Trophoblast cell (in vitro differentiated cells and primary cell): ENCODE measurements at regions not wholly inside any gene's neighbourhood (a gene's known extent, or its start where the extent isn't known, plus 50 kb on each side); places are given as distances from the start of the nearest gene placed in this dataset.

Experiments used
- DNase-seq, 2 donors: peaks; one replicate each; pipeline ENCODE4 v3.0.0-alpha.2; 2016
- H2AFZ ChIP-seq: 2 replicates; pipeline ENCODE4 v1.6.1; 2013; ENCODE audit warnings: low read length, moderate library complexity, mild to moderate bottlenecking; ENCODE audit not compliant: insufficient read depth, poor library complexity
- H2AK5ac ChIP-seq: 2 replicates; pipeline ENCODE4 v1.6.1; 2013; ENCODE audit warnings: mild to moderate bottlenecking, low read length
- H2BK120ac ChIP-seq: 2 replicates; pipeline ENCODE4 v1.6.1; 2013; ENCODE audit warnings: low read length, mild to moderate bottlenecking, moderate library complexity; ENCODE audit not compliant: insufficient read depth, poor library complexity
- H2BK12ac ChIP-seq: 2 replicates; pipeline ENCODE4 v1.6.1; 2013; ENCODE audit warnings: mild to moderate bottlenecking, low read length, moderate library complexity
- H2BK5ac ChIP-seq: 2 replicates; pipeline ENCODE4 v1.6.1; 2013; ENCODE audit warnings: low read length, low read depth, moderate library complexity, mild to moderate bottlenecking; ENCODE audit not compliant: poor library complexity
- H3K14ac ChIP-seq: 2 replicates; pipeline ENCODE4 v1.6.1; 2013; ENCODE audit warnings: mild to moderate bottlenecking, low read length
- H3K18ac ChIP-seq: 2 replicates; pipeline ENCODE4 v1.6.1; 2013; ENCODE audit warnings: mild to moderate bottlenecking, low read length
- H3K23ac ChIP-seq: 2 replicates; pipeline ENCODE4 v1.6.1; 2013; ENCODE audit warnings: low read length
- H3K27ac ChIP-seq: 2 replicates; pipeline ENCODE4 v1.5.1; 2013; ENCODE audit warnings: low read depth, mild to moderate bottlenecking, inconsistent platforms, low read length, moderate library complexity
- H3K27me3 ChIP-seq: 2 replicates; pipeline ENCODE4 v1.6.1; 2013; ENCODE audit warnings: inconsistent platforms, mild to moderate bottlenecking, low read length, moderate library complexity; ENCODE audit not compliant: insufficient read depth
- H3K36me3 ChIP-seq, 2 experiments: 1 replicate in 1 of 2; 2 replicates in 1 of 2; pipeline ENCODE4 v1.6.1; 2013; ENCODE audit warnings: low read length in 2 of 2, mild to moderate bottlenecking in 2 of 2, moderate library complexity in 1 of 2; ENCODE audit not compliant: insufficient read depth in 2 of 2, control insufficient read depth in 1 of 2
- H3K4ac ChIP-seq: 2 replicates; pipeline ENCODE4 v1.6.1; 2013; ENCODE audit warnings: low read depth, mild to moderate bottlenecking, low read length, moderate library complexity
- H3K4me1 ChIP-seq, 2 experiments: 1 replicate in 1 of 2; 2 replicates in 1 of 2; pipeline ENCODE4 v1.6.1; 2013; ENCODE audit warnings: low read length in 2 of 2, mild to moderate bottlenecking in 2 of 2, moderate library complexity in 1 of 2; ENCODE audit not compliant: insufficient read depth in 2 of 2, control insufficient read depth in 1 of 2
- H3K4me2 ChIP-seq: 2 replicates; pipeline ENCODE4 v1.6.1; 2013; ENCODE audit warnings: inconsistent platforms, mild to moderate bottlenecking, low read length, moderate library complexity
- H3K4me3 ChIP-seq: 2 replicates; pipeline ENCODE4 v1.5.1; 2013; ENCODE audit warnings: mild to moderate bottlenecking, low read depth, low read length, inconsistent platforms
- H3K79me1 ChIP-seq: one replicate; pipeline ENCODE4 v1.6.1; 2013; ENCODE audit warnings: low read length
- H3K79me2 ChIP-seq: 2 replicates; pipeline ENCODE4 v1.6.1; 2013; ENCODE audit warnings: low read length, mild to moderate bottlenecking; ENCODE audit not compliant: control insufficient read depth, insufficient read depth, poor library complexity
- H3K9ac ChIP-seq: 2 replicates; pipeline ENCODE4 v1.6.1; 2013; ENCODE audit warnings: mild to moderate bottlenecking, low read length
- H3K9me3 ChIP-seq: 2 replicates; pipeline ENCODE4 v1.6.1; 2013; ENCODE audit warnings: low read depth, mild to moderate bottlenecking, control low read depth, inconsistent platforms, low read length; ENCODE audit not compliant: insufficient read depth
- H4K12ac ChIP-seq: 2 replicates; pipeline ENCODE4 v1.6.1; 2013; ENCODE audit warnings: low read depth, mild to moderate bottlenecking, low read length, moderate library complexity
- H4K8ac ChIP-seq: 2 replicates; pipeline ENCODE4 v1.6.1; 2013; ENCODE audit warnings: low read depth, mild to moderate bottlenecking, low read length, moderate library complexity
- H4K91ac ChIP-seq: one replicate; pipeline ENCODE4 v1.6.1; 2013; ENCODE audit warnings: low read depth, mild to moderate bottlenecking, low read length, moderate library complexity
- WGBS: extraction: QIAGEN DNeasy Blood & Tissue Kit; methylation state at CpG from one replicate; pipeline ENCODE4 v1.1.7; 2013; ENCODE audit warnings: missing lambda C conversion rate; ENCODE audit not compliant: insufficient read length, insufficient coverage; ENCODE audit errors: extremely low coverage; 5-methylcytosine and 5-hydroxymethylcytosine counted together

DNA sequence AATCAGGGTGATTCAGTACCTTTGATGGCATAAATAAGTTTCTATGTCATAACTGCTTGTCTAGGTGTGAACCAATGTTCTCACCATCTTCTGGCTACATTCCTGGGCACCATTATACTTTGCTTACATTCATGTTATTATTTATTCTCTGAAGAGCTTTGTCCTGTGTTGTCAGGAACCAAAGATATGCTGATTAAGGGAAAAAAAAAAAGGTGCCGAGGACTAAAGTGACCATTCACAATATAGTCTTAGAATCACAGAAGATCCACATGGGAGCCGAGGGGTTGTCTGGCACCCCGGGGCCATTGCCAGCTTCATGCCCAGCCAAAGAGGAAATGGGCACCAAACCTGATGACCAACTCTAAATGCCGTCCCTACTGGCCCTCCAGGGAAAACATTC, 329.2 kb upstream of the NFE2L3 start:
- Histone ChIP-seq H4K91ac (peak overlapping the region; percentile 22), H3K4me1 (peaks cover 0 to 2% of the 10 kb centered on the region in 2 experiments), H3K27me3 (no peaks in the 10 kb centered on the region), H2AFZ (no peak overlapping the region), H3K4ac (no peak overlapping the region), H3K23ac (no peak overlapping the region), H3K36me3 (no peaks in the 10 kb centered on the region), H3K79me1 (peaks cover 4% of the 10 kb centered on the region), H3K9me3 (no peaks in the 10 kb centered on the region), H2AK5ac (peak overlapping the region; percentile 66), H2BK5ac (no peak overlapping the region), H3K4me3 (no peak overlapping the region), H3K4me2 (no peak overlapping the region), H3K18ac (no peak overlapping the region), H4K8ac (no peak overlapping the region), H3K14ac (no peak overlapping the region), H3K79me2 (no peaks in the 10 kb centered on the region), H3K9ac (no peak overlapping the region), H4K12ac (no peak overlapping the region), H3K27ac (no peak overlapping the region), H2BK12ac (peak overlapping the region; percentile 82), H2BK120ac (no peak overlapping the region)
- no peak for DNase-seq
- WGBS, result no CpG with 5 or more reads among the region's 4 CpGs

DNA sequence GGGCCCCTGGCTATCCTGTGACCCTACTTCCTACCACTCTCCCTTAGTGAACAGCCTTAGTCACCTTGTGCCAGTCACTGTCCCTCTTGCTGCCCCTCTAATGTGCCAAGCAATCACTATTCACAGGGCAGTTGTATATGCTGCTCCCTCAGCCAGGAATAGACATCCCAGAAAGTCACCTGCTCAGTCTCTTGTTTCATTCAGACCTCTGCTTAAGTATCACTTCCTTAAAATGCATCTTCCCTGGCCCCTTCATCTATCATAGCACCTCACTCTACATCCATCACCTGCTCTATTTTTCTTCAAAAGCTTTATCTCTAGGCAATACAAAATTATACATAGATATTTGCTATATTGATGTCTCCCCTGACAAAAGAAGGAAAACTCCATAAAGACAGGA, 328.4 kb upstream of the NFE2L3 start:
- Histone ChIP-seq H3K27ac (no peak overlapping the region), H3K4me1 (no peaks in the 10 kb centered on the region), H3K9me3 (no peaks in the 10 kb centered on the region), H3K36me3 (no peaks in the 10 kb centered on the region), H2BK5ac (no peak overlapping the region), H4K8ac (no peak overlapping the region), H3K79me2 (no peaks in the 10 kb centered on the region), H2AK5ac (no peak overlapping the region), H3K4me3 (no peak overlapping the region), H3K9ac (no peak overlapping the region), H3K14ac (no peak overlapping the region), H3K4me2 (no peak overlapping the region), H4K91ac (peak overlapping the region; percentile 39), H3K79me1 (peaks cover 1% of the 10 kb centered on the region), H2BK12ac (peak overlapping the region; percentile 50), H2AFZ (no peak overlapping the region), H2BK120ac (peak overlapping the region; percentile 59), H3K23ac (no peak overlapping the region), H4K12ac (no peak overlapping the region), H3K18ac (no peak overlapping the region), H3K4ac (no peak overlapping the region), H3K27me3 (no peaks in the 10 kb centered on the region)
- DNase-seq, result no peak

DNA sequence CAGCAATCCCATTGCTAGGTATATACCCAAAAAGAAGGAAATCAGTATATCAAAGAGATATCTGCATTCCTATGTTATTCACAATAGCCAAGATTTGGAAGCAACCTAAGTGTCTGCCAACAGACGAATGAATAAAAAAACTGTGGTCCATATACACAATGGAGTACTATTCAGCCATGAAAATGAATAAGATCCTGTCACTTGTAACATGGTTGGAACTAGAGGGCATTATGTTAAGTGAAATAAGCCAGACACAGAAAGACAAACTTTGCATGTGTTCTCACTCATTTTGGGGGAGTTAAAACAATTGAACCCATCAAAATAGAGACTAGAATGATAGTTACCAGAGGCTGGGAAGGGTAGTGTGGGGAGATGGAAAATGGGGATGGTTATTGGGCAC, 323.5 kb upstream of the NFE2L3 start:
- Histone ChIP-seq H3K4me1 (peaks cover 2 to 12% of the 10 kb centered on the region in 2 experiments), H3K27me3 (no peaks in the 10 kb centered on the region), H2AK5ac (no peak overlapping the region), H3K18ac (no peak overlapping the region), H3K4me3 (no peak overlapping the region), H3K23ac (no peak overlapping the region), H3K9ac (no peak overlapping the region), H3K4ac (no peak overlapping the region), H3K9me3 (no peaks in the 10 kb centered on the region), H2BK120ac (no peak overlapping the region), H2AFZ (no peak overlapping the region), H3K36me3 (no peaks in the 10 kb centered on the region), H3K79me2 (peaks cover 4% of the 10 kb centered on the region), H3K79me1 (peaks cover 27% of the 10 kb centered on the region), H2BK12ac (no peak overlapping the region), H3K27ac (no peak overlapping the region), H3K4me2 (no peak overlapping the region), H3K14ac (no peak overlapping the region), H2BK5ac (no peak overlapping the region), H4K8ac (no peak overlapping the region), H4K91ac (no peak overlapping the region), H4K12ac (no peak overlapping the region)
- no peak for DNase-seq
- WGBS, result no CpG with 5 or more reads among the region's 1 CpG

DNA sequence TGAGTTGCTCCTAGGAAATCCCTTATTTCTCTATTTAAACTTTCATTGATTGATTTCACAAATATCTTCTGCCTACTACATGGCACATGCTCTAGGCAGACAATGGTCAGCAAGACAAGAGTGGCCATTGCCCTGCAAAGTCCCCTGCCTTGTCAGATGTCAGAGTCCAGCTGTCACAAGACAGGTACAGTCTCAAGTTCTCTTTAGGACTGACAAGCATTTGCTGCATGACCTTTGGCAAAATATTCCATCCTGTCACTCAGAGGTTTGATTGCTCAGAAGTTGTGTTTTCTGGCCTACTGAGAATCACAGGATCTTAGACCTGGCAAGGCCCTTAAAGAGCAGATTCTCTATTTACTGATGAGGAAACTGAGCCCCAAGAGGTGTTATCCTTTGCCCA, 322.3 kb upstream of the NFE2L3 start:
- Histone ChIP-seq H2BK12ac (peak overlapping the region; percentile 92), H3K27ac (peak overlapping the region; percentile 96), H3K36me3 (no peaks in the 10 kb centered on the region), H3K79me1 (peaks cover 33% of the 10 kb centered on the region), H4K12ac (no peak overlapping the region), H3K23ac (no peak overlapping the region), H3K4me2 (no peak overlapping the region), H3K27me3 (no peaks in the 10 kb centered on the region), H3K79me2 (peaks cover 4% of the 10 kb centered on the region), H3K4me3 (no peak overlapping the region), H3K18ac (no peak overlapping the region), H3K4me1 (peaks cover 2 to 12% of the 10 kb centered on the region in 2 experiments), H3K9ac (no peak overlapping the region), H3K14ac (no peak overlapping the region), H2AFZ (no peak overlapping the region), H3K9me3 (no peaks in the 10 kb centered on the region), H3K4ac (no peak overlapping the region), H4K91ac (peak overlapping the region; percentile 89), H4K8ac (peak overlapping the region; percentile 48), H2AK5ac (no peak overlapping the region), H2BK5ac (peak overlapping the region; percentile 73), H2BK120ac (peak overlapping the region; percentile 67)
- no peak for DNase-seq
